ENCODE measurements at regions not wholly inside any gene's neighbourhood (a gene's known extent, or its start where the extent isn't known, plus 50 kb on each side); places are given as distances from the start of the nearest gene placed in this dataset.

GRCh38 chr4:7139167-7139982 lies 53.0 kb upstream of the SORCS2 start:
- no peak for FAIRE-seq
- Histone ChIP-seq H3K27ac (ENCODE audit: extremely low read depth, low read depth, low read length) (no peak overlapping the region), H3K9me1 (ENCODE audit: control insufficient read depth, insufficient read depth, low read length) (no peaks in the 10 kb centered on the region), H3K79me2 (ENCODE audit: control insufficient read depth, insufficient read depth, low read length) (no peaks in the 10 kb centered on the region), H3K36me3 (ENCODE audit: control insufficient read depth, insufficient read depth, low read length) (no peaks in the 10 kb centered on the region), H4K20me1 (replicated peaks; ENCODE audit: control insufficient read depth, insufficient read depth, low read length) (no peaks in the 10 kb centered on the region), H3K27me3 (ENCODE audit: control insufficient read depth in 2 of 2, insufficient read depth in 2 of 2, low read length in 2 of 2) (peaks cover 22 to 77% of the 10 kb centered on the region in 2 experiments; a peak in 3 of 5 replicates), H3K9ac (ENCODE audit: insufficient read depth in 1 of 2, low read depth in 2 of 2, low read length in 2 of 2) (no peak overlapping the region), H3K4me2 (ENCODE audit: insufficient read depth, low read length) (no peak overlapping the region), H3K4me1 (replicated peaks in 1 of 2; ENCODE audit: control insufficient read depth in 2 of 2, insufficient read depth in 2 of 2, low read length in 2 of 2) (peaks cover 0 to 10% of the 10 kb centered on the region in 2 experiments; a peak in 2 of 5 replicates), H3K9me3 (replicated peaks; ENCODE audit: control insufficient read depth, insufficient read depth, low read depth, low read length) (no peaks in the 10 kb centered on the region), H3K4me3 (no peak overlapping the region), H2AFZ (ENCODE audit: low read depth, low read length) (no peak overlapping the region)
- ATAC-seq = no peak; the same call in 2 of the 3 replicates
- 0% methylated on average over 12 of the region's 12 CpGs for WGBS (ENCODE audit: insufficient coverage, low coverage, missing lambda C conversion rate)
- CTCF ChIA-PET (ENCODE audit: low intra/inter-chr PET ratio) = no interaction called here
- in situ Hi-C loops (cut with MboI) (no loop called here), intact Hi-C loops (cut with micrococcal nuclease) (no loop called here)
- DNase-seq (ENCODE audit: extremely low read depth in 1 of 4, low spot score in 3 of 4) = no peak
- POLR2A ChIA-PET = interaction anchor here (0.5 kb wide), 1 partner anchor 23 kb away, joined by 4 read pairs; no protein-coding TSS in a partner anchor
- BruUV-seq (replicated peaks) = no TSS peak
- no peak for TF ChIP-seq ZNF224 (CRISPR knock-in tag; IDR thresholded peaks at IDR 0.05)
- no peak for TF ChIP-seq NR3C1 (CRISPR knock-in tag; IDR thresholded peaks at IDR 0.05)
- TF ChIP-seq SRSF1 (IDR thresholded peaks at IDR 0.05; ENCODE audit: low read depth, low read length) = no peak
- TF ChIP-seq DACH1 (IDR thresholded peaks at IDR 0.05; ENCODE audit: partially characterized antibody) = no peak
- no peak for TF ChIP-seq MGA (IDR thresholded peaks at IDR 0.05)
- no peak for TF ChIP-seq RAD51 (IDR thresholded peaks at IDR 0.05; ENCODE audit: borderline replicate concordance, low read depth)
- no peak for TF ChIP-seq ATF3 (IDR thresholded peaks at IDR 0.05)
- TF ChIP-seq ATF3 (CRISPR knock-in tag; conservative IDR thresholded peaks at IDR 0.05) = no peak
- TF ChIP-seq ZNF140 (CRISPR knock-in tag; IDR thresholded peaks at IDR 0.05) = no peak

All from K562 (cell line).